ENCODE measurements at regions not wholly inside any gene's neighbourhood (a gene's known extent, or its start where the extent isn't known, plus 50 kb on each side); places are given as distances from the start of the nearest gene placed in this dataset.

GRCh38 chr7:24494832-24495231 lies 78.4 kb upstream of the PALS2 start:
- TF ChIP-seq EZH2 (IDR thresholded peaks at IDR 0.05; ENCODE audit: borderline replicate concordance, insufficient read depth, low read depth, low read length, poor library complexity, severe bottlenecking): no peak
- TF ChIP-seq CTCF (IDR thresholded peaks at IDR 0.05): no peak

Data from B cell (primary cell).